WTC11 (cell line): ENCODE measurements at regions not wholly inside any gene's neighbourhood (a gene's known extent, or its start where the extent isn't known, plus 50 kb on each side); places are given as distances from the start of the nearest gene placed in this dataset.

Experiments used
- ATAC-seq: fragments of 200-7000 bp; cut with Tn5 transposase; 2 replicates; pipeline ENCODE4 v1.10.0; 2021; ENCODE audit warnings: mild to moderate bottlenecking, moderate library complexity
- CTCF ChIA-PET: fragments of 300-600 bp; sonication (Branson Sonifier 250); formaldehyde crosslinking; loops from one replicate; lab custom pipeline; 2021; ENCODE audit warnings: antibody characterized with exemption; lab: Charles Lee
- POLR2A ChIA-PET: fragments of 350-600 bp; sonication (Branson Sonifier 250); formaldehyde crosslinking; loops from one replicate; lab custom pipeline; 2021; ENCODE audit warnings: antibody characterized with exemption; lab: Charles Lee
- DNase-seq: peaks from one replicate; pipeline ENCODE4 v3.0.0; 2021; ENCODE audit warnings: low spot score
- H3K27ac Mint-ChIP-seq: 2 replicates; pipeline ENCODE4 v1.8.0; 2021; ENCODE audit warnings: mixed read lengths
- H3K27me3 Mint-ChIP-seq: 2 replicates; pipeline ENCODE4 v1.8.0; 2021; ENCODE audit warnings: low read depth, mild to moderate bottlenecking, moderate library complexity, mixed read lengths
- H3K36me3 Mint-ChIP-seq: 2 replicates; pipeline ENCODE4 v1.8.0; 2021; ENCODE audit warnings: mixed read lengths
- H3K4me1 Mint-ChIP-seq: 2 replicates; pipeline ENCODE4 v1.8.0; 2022; ENCODE audit warnings: mixed read lengths
- H3K4me3 Mint-ChIP-seq: 2 replicates; pipeline ENCODE4 v1.8.0; 2021; ENCODE audit warnings: mild to moderate bottlenecking, moderate library complexity, mixed read lengths
- H3K9me3 Mint-ChIP-seq: 2 replicates; pipeline ENCODE4 v1.8.0; 2021; ENCODE audit warnings: mixed read lengths
- PRRX2 ChIP-seq: fragments of 250-450 bp; sonication (Bioruptor Pico); IDR thresholded peaks from 2 replicates; pipeline ENCODE4 v1.8.0; 2021; ENCODE audit warnings: mild to moderate bottlenecking
- TEAD1 ChIP-seq: sonication (generic); formaldehyde crosslinking; IDR thresholded peaks from 2 replicates; pipeline ENCODE4 v1.8.0; 2022; ENCODE audit warnings: mild to moderate bottlenecking, missing genetic modification reagents

- no peak for TF ChIP-seq PRRX2 (CRISPR knock-in tag)
- TF ChIP-seq TEAD1 (CRISPR knock-in tag), result no peak
- ChIA-PET CTCF (no interaction called here), POLR2A (no interaction called here)
- H3K9me3 Mint-ChIP-seq, result no peaks in the 10 kb centered on the region
- H3K27me3 Mint-ChIP-seq, result no peaks in the 10 kb centered on the region
- H3K4me3 Mint-ChIP-seq, result no peak overlapping the region
- 0 out of 2 replicates have a peak, but pooled peaks cover 3% of the 10 kb centered on the region for H3K4me1 Mint-ChIP-seq
- DNase-seq (no peak), ATAC-seq (no peak)
- peaks cover 17% of the 10 kb centered on the region for H3K36me3 Mint-ChIP-seq
- peak overlapping the region; percentile 74; the same call in 1 of the 2 replicates for H3K27ac Mint-ChIP-seq
Measured at GRCh38 chr22:42180349-42180842, 49.8 kb upstream of the CYP2D6 start.
